ENCODE measurements at regions not wholly inside any gene's neighbourhood (a gene's known extent, or its start where the extent isn't known, plus 50 kb on each side); places are given as distances from the start of the nearest gene placed in this dataset.

- TF ChIP-seq CEBPB (IDR thresholded peaks at IDR 0.05): no peak
- TF ChIP-seq TEAD4 (IDR thresholded peaks at IDR 0.05): no peak
- no peak for TF ChIP-seq USF1 (IDR thresholded peaks at IDR 0.05)
- no peak for TF ChIP-seq FOXM1 (IDR thresholded peaks at IDR 0.05; ENCODE audit: borderline replicate concordance, low read depth)
- TF ChIP-seq REST (IDR thresholded peaks at IDR 0.05; ENCODE audit: low read depth): no peak
- TF ChIP-seq CREB1 (IDR thresholded peaks at IDR 0.05; ENCODE audit: low read depth): no peak
- no peak for TF ChIP-seq YY1 (IDR thresholded peaks at IDR 0.05; ENCODE audit: low read depth)
- no peak for TF ChIP-seq RAD21 (IDR thresholded peaks at IDR 0.05; ENCODE audit: low read depth)
These were observed 409.7 kb upstream of the SPRED2 start for GRCh38 chr2:65842104-65842503.
